NCI-H446 (cell line): ENCODE measurements at regions not wholly inside any gene's neighbourhood (a gene's known extent, or its start where the extent isn't known, plus 50 kb on each side); places are given as distances from the start of the nearest gene placed in this dataset.

ENCODE experiments used
- DNase-seq, 2 experiments: peaks; one replicate each; lab custom pipeline; 2025; lab: John Stamatoyannopoulos, UW

GRCh38 chr4:108331905-108332632 lies 163.3 kb upstream of the LEF1 start:
- DNase-seq, result no peak

DNA sequence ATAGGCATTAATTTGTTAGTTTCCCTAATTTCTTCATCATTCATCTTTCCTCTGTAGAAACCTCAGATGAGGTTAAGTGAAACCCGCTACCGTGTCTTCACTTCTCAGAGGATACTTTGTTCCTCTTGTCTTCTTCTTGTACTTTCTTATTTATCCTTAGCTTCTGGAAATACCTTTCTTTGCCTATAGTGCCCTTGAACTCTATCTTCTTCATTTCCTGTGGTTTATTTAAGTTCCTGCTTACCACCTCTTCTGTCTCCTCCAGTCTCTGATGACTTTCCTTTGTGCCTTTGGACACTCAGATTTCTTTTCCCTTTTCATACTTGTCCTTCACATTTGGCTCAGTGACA lies 159.6 kb upstream of the LEF1 start:
- no peak for DNase-seq

DNA sequence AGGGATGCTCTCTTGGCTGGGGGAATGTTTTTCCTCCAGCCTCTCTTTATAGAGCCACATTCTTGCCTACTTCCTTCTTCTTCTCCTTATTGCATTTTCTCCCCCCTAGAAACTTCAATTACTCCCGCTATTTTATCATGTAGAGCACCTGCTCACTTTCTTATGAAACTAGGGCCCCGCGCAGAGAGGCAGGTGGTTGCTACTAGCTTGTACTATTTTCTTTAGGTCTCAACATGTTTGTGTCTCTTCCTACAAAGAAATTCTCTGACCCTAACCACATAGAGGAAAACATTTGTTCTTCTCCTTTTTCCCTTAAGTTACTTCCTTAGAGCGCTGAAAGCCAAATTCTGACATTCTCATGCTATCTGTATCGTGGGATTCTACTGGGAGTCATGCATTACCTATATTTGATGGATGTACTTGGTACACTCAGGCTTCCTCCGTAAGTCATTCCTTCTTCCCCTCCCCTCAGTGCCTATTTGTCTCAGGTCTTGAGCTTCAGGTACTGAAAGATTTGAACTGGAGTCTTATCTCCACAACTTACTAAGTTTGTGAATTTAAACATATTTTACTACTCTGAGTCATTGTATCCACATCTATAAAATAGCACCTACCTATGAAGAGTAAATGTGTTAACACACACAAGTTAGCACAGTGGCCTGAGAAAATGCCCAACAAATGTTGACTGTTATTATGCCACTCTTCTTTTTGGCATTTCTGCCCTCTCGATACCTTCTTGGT lies 159.1 kb upstream of the LEF1 start:
- DNase-seq, result no peak

- DNase-seq, result no peak
These were observed 156.8 kb upstream of the LEF1 start for GRCh38 chr4:108325561-108325960.

DNA sequence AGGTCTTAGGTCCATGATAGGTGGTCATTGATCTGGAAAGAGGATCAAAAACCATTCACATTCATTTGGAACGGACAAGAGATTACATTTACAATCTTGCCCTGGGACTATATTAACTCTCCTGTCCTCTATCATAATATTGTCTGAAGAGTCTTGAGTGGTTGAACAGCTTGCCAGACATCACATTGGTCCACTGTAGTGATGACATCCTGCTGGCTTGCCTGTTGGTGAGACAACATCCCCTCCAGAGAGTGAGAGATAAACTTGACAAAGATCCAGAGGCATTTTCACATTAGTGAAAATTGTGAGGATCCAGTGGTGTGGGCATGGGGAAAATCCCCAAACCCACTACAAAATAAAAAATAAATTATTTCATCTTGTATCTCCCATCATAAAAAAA lies 155.7 kb upstream of the LEF1 start:
- no peak for DNase-seq

GRCh38 chr4:108322497-108322896 lies 153.8 kb upstream of the LEF1 start:
- DNase-seq, result no peak

GRCh38 chr4:108320061-108320460 lies 151.3 kb upstream of the LEF1 start:
- no peak for DNase-seq

- no peak for DNase-seq
These were observed 148.6 kb upstream of the LEF1 start for GRCh38 chr4:108317377-108317776.

DNA sequence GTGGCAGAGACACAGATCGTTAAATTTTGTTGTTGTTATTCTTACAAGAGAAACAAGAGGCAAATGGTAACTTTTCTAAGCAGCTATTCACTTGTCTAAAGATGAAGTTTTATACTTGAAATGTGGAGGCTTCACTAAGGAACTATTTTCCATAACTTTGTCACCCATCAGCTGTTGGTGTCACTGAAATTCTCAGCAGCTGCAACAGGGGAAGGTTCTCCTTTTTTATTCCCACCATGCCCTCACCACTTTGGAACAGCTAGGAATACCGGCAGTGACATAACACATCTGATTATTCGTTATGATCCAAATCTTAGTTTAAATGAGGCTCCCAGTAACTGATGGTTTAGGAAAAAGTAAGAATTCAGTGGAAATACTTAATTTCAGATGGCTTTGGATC lies 147.0 kb upstream of the LEF1 start:
- DNase-seq, result no peak

DNA sequence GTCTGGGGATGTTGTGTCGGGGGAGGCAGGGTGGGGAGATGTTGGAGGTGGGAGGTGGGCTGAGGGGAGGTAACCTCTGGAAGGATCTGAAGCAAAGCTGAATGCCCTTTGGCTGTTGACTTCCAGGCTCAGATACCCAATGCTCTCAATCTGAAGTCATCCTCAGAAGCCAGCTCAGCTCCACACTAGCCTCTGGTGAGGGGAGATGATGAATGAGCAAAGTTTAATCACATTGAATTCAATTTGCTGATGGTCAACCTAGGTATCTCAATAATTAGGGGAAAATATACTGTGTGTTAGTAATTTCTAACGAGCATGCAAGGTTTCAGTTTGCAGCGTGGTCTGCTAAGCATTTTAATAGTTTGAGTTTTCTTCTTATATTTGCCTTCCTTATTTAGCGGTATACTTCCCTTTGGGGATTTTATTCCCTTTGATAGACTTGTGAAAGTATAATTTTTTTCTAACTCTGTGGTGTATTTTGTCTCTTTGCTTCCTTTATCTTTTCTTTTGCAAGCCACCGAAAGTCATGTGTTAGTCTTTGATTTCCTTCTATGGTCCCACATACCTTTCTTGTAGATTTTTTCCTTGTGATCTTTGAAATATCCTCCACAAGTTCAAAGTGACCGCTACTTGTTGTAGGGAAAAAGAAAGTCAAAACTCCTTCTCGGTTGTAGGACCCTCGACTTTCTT lies 146.3 kb upstream of the LEF1 start:
- DNase-seq, result no peak

- DNase-seq, result no peak
These were observed 145.0 kb upstream of the LEF1 start for GRCh38 chr4:108313546-108314339.

DNA sequence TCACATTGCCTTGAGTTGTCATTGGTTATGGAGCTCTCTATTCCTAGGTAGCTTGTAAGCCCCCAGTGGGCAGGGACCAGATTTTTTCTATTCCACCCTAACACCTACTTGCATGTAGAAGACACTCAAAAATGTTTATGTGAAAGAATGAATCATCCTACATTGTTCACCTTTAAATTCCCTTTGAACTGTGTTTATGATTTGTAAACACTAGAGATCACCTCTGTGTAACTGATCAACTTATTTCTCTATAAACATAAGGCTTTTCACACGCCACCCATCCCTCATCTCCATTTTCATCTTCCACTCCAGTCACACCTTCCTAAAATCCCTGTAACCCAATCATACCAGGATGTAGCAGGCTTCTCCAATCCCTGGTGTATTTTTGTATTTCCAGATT lies 142.6 kb upstream of the LEF1 start:
- no peak for DNase-seq

GRCh38 chr4:108303488-108304177 lies 134.9 kb upstream of the LEF1 start:
- no peak for DNase-seq

GRCh38 chr4:108301545-108302251 lies 133.0 kb upstream of the LEF1 start:
- no peak for DNase-seq

GRCh38 chr4:108297605-108298004 lies 128.9 kb upstream of the LEF1 start:
- DNase-seq, result no peak

DNA sequence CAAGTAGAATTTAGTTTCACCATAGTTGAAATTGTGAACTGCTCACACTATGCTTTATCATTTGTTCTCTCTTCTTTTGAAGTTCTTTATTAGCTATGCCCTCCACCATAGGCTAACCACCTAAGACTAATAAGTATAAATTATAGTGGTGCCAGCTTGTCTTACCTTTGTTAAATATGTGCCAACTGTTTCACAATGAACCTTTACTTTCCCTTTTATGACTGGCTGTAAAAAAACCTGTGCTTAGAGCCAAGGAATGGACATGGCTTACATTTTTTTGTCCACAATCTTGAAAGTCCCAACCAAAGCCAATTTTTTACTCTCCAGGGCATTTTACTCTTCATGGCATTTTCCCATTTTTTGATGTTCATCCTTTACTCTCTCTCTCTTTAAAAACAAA lies 123.5 kb upstream of the LEF1 start:
- DNase-seq, result no peak

DNA sequence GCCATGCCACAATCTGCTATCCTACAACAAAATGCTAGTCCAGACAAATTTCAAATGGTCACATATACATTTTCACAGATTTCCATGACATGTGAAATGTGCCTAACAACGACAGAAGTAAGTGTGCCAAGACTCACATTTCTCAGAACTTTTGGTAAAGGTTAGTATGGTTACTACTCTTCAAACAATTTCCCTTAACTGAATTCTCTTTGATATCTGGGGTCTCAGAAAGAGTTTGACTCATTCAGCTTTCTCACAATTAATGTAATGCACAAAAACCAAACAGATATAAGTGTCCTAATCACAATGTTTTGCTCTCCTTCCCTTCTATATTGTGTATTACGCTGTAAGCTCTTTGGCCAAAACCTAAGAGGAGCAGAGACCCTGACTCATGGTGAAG lies 122.4 kb upstream of the LEF1 start:
- no peak for DNase-seq

DNA sequence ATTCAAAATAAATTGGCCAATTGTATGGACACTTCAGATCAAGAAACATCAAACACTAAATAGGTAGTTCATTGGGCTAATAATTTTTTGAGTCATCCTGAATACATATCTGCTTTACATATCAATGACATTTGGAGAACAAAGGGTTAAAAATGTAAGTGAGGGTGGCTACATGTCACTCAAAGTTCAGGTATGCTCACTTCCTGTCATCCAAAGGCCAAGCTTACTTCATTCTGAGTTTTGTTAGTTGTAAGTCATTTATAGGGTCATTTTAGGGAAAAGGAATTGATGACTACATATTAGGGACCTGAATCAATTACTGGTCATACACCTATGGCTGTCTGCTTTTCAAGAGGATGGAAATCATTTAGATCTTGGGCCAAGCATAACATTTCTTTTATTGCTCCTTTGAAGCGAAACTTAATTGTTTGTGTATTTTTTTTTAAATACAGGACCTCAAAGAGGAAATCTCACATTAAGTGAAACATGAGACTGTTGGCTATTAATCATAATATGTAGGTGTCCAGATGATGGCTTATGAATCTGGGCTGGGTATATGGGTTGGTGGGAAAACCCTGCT lies 119.2 kb upstream of the LEF1 start:
- no peak for DNase-seq

DNA sequence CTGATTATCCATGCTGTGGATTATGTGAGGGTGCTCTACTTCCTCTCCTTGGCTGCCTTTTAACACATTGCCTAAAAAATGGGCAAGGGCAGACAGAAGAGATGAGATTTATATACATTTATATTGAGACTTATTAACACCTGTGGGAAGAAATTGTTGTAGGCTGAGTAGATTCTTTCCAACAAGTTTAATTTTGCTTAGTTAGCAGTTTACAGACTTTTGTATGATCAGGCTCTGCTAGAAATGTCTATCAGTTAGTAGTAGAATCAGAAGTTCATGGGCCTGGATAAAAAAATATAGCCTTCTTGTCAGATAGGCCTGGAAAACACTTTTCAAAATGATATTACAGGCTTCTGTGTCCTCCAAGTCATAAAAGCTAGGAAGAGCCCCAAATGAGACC lies 111.3 kb upstream of the LEF1 start:
- no peak for DNase-seq

DNA sequence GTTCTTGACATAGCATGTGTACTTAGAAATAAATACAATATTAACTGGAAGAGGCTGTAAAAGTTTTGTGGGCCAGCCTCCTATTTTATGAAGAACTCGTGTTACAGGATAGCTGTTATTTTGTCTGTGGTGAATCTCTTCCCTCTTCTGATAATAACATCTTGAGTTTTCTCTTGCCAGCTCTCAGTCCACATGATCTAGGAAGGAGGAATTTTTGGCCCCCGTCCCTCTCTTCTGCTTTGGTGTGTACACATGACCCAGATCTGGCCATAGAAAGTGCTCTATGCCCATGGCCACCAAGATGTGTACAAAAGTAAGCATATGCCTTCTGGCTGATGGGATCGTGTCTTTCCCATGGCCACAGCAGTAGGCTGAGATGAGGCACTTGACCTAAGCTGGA lies 108.0 kb upstream of the LEF1 start:
- no peak for DNase-seq

DNA sequence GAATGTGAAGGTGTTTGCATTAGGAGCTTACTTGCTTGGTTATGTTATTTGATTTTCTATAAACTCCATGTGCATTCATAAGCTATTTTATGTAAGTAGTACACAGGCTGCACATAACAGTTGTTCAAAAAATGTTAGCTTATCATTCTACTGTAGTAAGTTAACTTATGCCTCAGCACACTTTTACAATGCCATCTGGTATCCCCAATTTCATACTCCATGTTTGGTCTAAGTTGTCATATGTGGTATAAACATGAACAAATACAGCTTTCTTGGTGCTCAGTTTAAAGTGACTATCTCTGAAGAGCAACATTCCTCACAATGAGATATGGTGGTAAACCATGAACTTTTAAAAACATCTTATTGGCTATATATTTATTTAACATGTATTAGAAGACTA lies 104.3 kb upstream of the LEF1 start:
- DNase-seq, result no peak
